ENCODE measurements at regions not wholly inside any gene's neighbourhood (a gene's known extent, or its start where the extent isn't known, plus 50 kb on each side); places are given as distances from the start of the nearest gene placed in this dataset.

DNA sequence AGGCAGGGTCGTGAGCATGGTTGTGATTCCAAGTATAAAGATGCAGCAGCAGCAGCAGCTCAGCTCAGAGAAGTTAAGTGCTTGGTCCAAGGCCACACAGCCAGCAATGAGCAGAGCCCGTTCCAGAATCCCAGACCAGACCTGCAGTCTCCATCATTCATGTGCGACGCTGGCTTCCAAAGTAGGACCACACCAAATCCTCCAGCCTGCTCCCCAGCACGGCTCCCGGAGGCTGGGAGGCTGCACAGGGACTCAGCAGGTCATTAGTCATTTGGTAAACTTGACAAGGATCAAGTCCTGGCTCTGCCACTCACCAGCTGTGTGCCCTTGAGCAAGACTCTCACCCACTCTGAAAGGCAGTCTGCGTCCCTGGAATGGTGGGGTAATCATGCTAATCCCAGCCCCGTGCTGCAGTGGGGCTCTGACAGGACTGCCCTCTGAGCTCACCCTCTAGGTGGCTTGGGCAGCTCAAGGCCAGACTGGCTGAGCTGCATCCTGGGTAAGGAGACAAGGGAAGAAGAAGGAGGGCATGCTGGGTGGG is 95.1 kb upstream of the TMEM132E start:
- no peak overlapping the region for H3K27ac ChIP-seq (ENCODE audit: extremely low read depth, low read depth, low read length)
- CTCF ChIA-PET = no interaction called here
- TF ChIP-seq ZFP41 (tag by site-specific recombination; IDR thresholded peaks at IDR 0.05; ENCODE audit: borderline replicate concordance) = no peak
- TF ChIP-seq ZNF223 (tag by site-specific recombination; IDR thresholded peaks at IDR 0.05) = no peak
- no peak for TF ChIP-seq WT1 (tag by site-specific recombination; IDR thresholded peaks at IDR 0.05)
- TF ChIP-seq, protein P1, sequence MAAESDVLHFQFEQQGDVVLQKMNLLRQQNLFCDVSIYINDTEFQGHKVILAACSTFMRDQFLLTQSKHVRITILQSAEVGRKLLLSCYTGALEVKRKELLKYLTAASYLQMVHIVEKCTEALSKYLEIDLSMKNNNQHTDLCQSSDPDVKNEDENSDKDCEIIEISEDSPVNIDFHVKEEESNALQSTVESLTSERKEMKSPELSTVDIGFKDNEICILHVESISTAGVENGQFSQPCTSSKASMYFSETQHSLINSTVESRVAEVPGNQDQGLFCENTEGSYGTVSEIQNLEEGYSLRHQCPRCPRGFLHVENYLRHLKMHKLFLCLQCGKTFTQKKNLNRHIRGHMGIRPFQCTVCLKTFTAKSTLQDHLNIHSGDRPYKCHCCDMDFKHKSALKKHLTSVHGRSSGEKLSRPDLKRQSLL (tag by site-specific recombination; IDR thresholded peaks at IDR 0.05) = no peak
- no peak for TF ChIP-seq ZBTB48 (tag by site-specific recombination; IDR thresholded peaks at IDR 0.05)
- no peak for TF ChIP-seq ZNF266 (tag by site-specific recombination; IDR thresholded peaks at IDR 0.05; ENCODE audit: low read depth)
- no peak for TF ChIP-seq ZNF660 (tag by site-specific recombination; IDR thresholded peaks at IDR 0.05)
- TF ChIP-seq ZNF416 (tag by site-specific recombination; IDR thresholded peaks at IDR 0.05) = no peak
- TF ChIP-seq ZNF48 (tag by site-specific recombination; IDR thresholded peaks at IDR 0.05) = no peak
- no peak for TF ChIP-seq ZNF837 (tag by site-specific recombination; IDR thresholded peaks at IDR 0.05)
- no peaks in the 10 kb centered on the region for H3K4me1 ChIP-seq (ENCODE audit: control insufficient read depth, insufficient read depth, low read length)
- POLR2A ChIA-PET = no interaction called here
- no peaks in the 10 kb centered on the region for H3K9me3 ChIP-seq (ENCODE audit: control insufficient read depth, insufficient read depth, low read depth, low read length)
- no peaks in the 10 kb centered on the region for H3K36me3 ChIP-seq (ENCODE audit: control insufficient read depth in 2 of 2, insufficient read depth in 1 of 2, low read length in 2 of 2)
- H3K4me3 ChIP-seq (ENCODE audit: low read depth, low read length) = no peak overlapping the region

DNA sequence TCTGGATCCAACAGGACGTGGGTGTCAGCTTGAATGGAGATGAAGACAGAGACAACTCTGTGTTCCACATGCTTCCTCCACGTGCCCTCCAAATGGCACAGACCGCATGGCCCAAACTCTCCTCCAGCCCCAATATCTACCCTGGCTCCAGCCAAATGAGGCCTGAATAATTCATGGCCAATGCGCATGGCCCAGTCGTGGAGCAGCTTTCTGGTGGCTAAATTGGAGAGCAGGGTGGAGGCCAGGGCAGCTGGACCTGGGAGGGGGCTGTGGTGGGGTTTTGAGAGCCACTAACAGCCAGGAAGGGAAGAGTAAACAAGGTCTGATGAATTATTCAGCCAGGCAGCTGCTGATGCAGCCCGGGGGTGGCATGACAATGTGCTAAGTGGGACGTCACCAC is 96.7 kb upstream of the TMEM132E start:
- H3K4me3 ChIP-seq (ENCODE audit: low read depth, low read length) = no peak overlapping the region
- no peaks in the 10 kb centered on the region for H3K9me3 ChIP-seq (ENCODE audit: control insufficient read depth, insufficient read depth, low read depth, low read length)
- TF ChIP-seq ZBTB8A (tag by site-specific recombination; IDR thresholded peaks at IDR 0.05) (no peak), ZNF433 (tag by site-specific recombination; IDR thresholded peaks at IDR 0.05; ENCODE audit: low read depth) (no peak), RBAK (tag by site-specific recombination; IDR thresholded peaks at IDR 0.05) (no peak), ZNF138 (tag by site-specific recombination; IDR thresholded peaks at IDR 0.05; ENCODE audit: borderline replicate concordance) (no peak), ZNF664 (tag by site-specific recombination; IDR thresholded peaks at IDR 0.05) (no peak), ZNF157 (tag by site-specific recombination; IDR thresholded peaks at IDR 0.05) (no peak), ZNF791 (tag by site-specific recombination; IDR thresholded peaks at IDR 0.05) (no peak), ZFP3 (tag by site-specific recombination; IDR thresholded peaks at IDR 0.05; ENCODE audit: low read depth) (no peak), SCRT1 (tag by site-specific recombination; IDR thresholded peaks at IDR 0.05; ENCODE audit: borderline replicate concordance) (no peak), ZNF311 (tag by site-specific recombination; IDR thresholded peaks at IDR 0.05; ENCODE audit: borderline replicate concordance) (no peak), ZNF10 (tag by site-specific recombination; IDR thresholded peaks at IDR 0.05) (no peak), ZNF768 (tag by site-specific recombination; IDR thresholded peaks at IDR 0.05) (no peak), GLIS2 (tag by site-specific recombination; IDR thresholded peaks at IDR 0.05) (no peak), ZNF530 (tag by site-specific recombination; IDR thresholded peaks at IDR 0.05; ENCODE audit: low read depth) (no peak), ZNF2 (tag by site-specific recombination; IDR thresholded peaks at IDR 0.05) (no peak)
- TF ChIP-seq, protein P2, sequence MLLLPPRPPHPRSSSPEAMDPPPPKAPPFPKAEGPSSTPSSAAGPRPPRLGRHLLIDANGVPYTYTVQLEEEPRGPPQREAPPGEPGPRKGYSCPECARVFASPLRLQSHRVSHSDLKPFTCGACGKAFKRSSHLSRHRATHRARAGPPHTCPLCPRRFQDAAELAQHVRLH (tag by site-specific recombination; IDR thresholded peaks at IDR 0.05) = no peak
- TF ChIP-seq, protein P3, sequence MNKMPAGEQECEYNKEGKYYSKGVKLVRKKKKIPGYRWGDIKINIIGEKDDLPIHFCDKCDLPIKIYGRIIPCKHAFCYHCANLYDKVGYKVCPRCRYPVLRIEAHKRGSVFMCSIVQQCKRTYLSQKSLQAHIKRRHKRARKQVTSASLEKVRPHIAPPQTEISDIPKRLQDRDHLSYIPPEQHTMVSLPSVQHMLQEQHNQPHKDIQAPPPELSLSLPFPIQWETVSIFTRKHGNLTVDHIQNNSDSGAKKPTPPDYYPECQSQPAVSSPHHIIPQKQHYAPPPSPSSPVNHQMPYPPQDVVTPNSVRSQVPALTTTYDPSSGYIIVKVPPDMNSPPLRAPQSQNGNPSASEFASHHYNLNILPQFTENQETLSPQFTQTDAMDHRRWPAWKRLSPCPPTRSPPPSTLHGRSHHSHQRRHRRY (tag by site-specific recombination; IDR thresholded peaks at IDR 0.05) = no peak
- TF ChIP-seq, protein P4, sequence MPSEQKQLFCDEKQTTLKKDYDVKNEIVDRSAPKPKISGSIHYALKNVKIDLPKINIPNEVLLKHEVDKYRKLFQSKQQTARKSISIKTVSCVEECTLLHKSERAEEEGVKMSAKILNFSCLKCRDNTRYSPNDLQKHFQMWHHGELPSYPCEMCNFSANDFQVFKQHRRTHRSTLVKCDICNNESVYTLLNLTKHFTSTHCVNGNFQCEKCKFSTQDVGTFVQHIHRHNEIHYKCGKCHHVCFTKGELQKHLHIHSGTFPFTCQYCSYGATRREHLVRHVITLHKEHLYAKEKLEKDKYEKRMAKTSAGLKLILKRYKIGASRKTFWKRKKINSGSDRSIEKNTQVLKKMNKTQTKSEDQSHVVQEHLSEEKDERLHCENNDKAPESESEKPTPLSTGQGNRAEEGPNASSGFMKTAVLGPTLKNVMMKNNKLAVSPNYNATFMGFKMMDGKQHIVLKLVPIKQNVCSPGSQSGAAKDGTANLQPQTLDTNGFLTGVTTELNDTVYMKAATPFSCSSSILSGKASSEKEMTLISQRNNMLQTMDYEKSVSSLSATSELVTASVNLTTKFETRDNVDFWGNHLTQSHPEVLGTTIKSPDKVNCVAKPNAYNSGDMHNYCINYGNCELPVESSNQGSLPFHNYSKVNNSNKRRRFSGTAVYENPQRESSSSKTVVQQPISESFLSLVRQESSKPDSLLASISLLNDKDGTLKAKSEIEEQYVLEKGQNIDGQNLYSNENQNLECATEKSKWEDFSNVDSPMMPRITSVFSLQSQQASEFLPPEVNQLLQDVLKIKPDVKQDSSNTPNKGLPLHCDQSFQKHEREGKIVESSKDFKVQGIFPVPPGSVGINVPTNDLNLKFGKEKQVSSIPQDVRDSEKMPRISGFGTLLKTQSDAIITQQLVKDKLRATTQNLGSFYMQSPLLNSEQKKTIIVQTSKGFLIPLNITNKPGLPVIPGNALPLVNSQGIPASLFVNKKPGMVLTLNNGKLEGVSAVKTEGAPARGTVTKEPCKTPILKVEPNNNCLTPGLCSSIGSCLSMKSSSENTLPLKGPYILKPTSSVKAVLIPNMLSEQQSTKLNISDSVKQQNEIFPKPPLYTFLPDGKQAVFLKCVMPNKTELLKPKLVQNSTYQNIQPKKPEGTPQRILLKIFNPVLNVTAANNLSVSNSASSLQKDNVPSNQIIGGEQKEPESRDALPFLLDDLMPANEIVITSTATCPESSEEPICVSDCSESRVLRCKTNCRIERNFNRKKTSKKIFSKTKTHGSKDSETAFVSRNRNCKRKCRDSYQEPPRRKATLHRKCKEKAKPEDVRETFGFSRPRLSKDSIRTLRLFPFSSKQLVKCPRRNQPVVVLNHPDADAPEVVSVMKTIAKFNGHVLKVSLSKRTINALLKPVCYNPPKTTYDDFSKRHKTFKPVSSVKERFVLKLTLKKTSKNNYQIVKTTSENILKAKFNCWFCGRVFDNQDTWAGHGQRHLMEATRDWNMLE (tag by site-specific recombination; conservative IDR thresholded peaks at IDR 0.05; ENCODE audit: low read depth) = no peak
- POLR2A ChIA-PET = no interaction called here
- CTCF ChIA-PET = interaction anchor here (0.7 to 0.8 kb wide), 2 partner anchors 9 to 68 kb away, joined by 3 to 4 read pairs; no protein-coding TSS in a partner anchor
- H3K27ac ChIP-seq (ENCODE audit: extremely low read depth, low read depth, low read length) = no peak overlapping the region
- no peaks in the 10 kb centered on the region for H3K4me1 ChIP-seq (ENCODE audit: control insufficient read depth, insufficient read depth, low read length)
- no peaks in the 10 kb centered on the region for H3K36me3 ChIP-seq (ENCODE audit: control insufficient read depth in 2 of 2, insufficient read depth in 1 of 2, low read length in 2 of 2)

Data from HEK293 (cell line).